GM19043 (cell line): ENCODE measurements at regions not wholly inside any gene's neighbourhood (a gene's known extent, or its start where the extent isn't known, plus 50 kb on each side); places are given as distances from the start of the nearest gene placed in this dataset.
"Not testable (repeated sequence)": the region's sequence is repeated elsewhere in the genome, so short reads cannot be mapped to it uniquely, and the experiment has no call there.

Source experiments
- ATAC-seq: cut with Tn5 transposase; IDR thresholded peaks from one replicate; pipeline ENCODE4 v1.9.1; 2021; ENCODE audit warnings: low read depth; ENCODE audit not compliant: unreplicated experiment

- ATAC-seq: no peak
Measured at GRCh38 chr21:35713914-35714313, 346.4 kb downstream of the SETD4 start.

GRCh38 chr21:35711661-35712060 lies 348.7 kb downstream of the SETD4 start:
- no peak for ATAC-seq

GRCh38 chr21:35711213-35711612 lies 349.1 kb downstream of the SETD4 start:
- ATAC-seq: no peak

GRCh38 chr21:35709990-35710389 lies 350.3 kb downstream of the SETD4 start:
- ATAC-seq: not testable (repeated sequence)

- no peak for ATAC-seq
Measured at GRCh38 chr21:35705888-35706287, 354.4 kb downstream of the SETD4 start.

GRCh38 chr21:35705237-35705887 lies 355.0 kb downstream of the SETD4 start:
- no peak for ATAC-seq

- ATAC-seq: no peak
Measured at GRCh38 chr21:35703704-35704103, 356.6 kb downstream of the SETD4 start.

- no peak for ATAC-seq
Measured at GRCh38 chr21:35699361-35699760, 361.0 kb downstream of the SETD4 start.

- no peak for ATAC-seq
Measured at GRCh38 chr21:35697321-35697808, 363.0 kb downstream of the SETD4 start.

- ATAC-seq: no peak
Measured at GRCh38 chr21:35696644-35697043, 363.7 kb downstream of the SETD4 start.

- no peak for ATAC-seq
Measured at GRCh38 chr21:35692311-35692710, 368.0 kb downstream of the SETD4 start.

GRCh38 chr21:35690436-35690835 lies 369.9 kb downstream of the SETD4 start:
- no peak for ATAC-seq

- ATAC-seq: no peak
Measured at GRCh38 chr21:35686156-35686555, 374.2 kb downstream of the SETD4 start.

- no peak for ATAC-seq
Measured at GRCh38 chr21:35683664-35684304, 376.5 kb downstream of the SETD4 start.

GRCh38 chr21:35682904-35683549 lies 377.3 kb downstream of the SETD4 start:
- no peak for ATAC-seq

GRCh38 chr21:35681946-35682345 lies 378.4 kb downstream of the SETD4 start:
- no peak for ATAC-seq

- ATAC-seq: no peak
Measured at GRCh38 chr21:35679076-35679475, 381.2 kb downstream of the SETD4 start.

GRCh38 chr21:35678393-35678792 lies 381.9 kb downstream of the SETD4 start:
- no peak for ATAC-seq

GRCh38 chr21:35677298-35677841 lies 383.0 kb downstream of the SETD4 start:
- no peak for ATAC-seq

- no peak for ATAC-seq
Measured at GRCh38 chr21:35674895-35675470, 385.3 kb downstream of the SETD4 start.

- ATAC-seq: no peak
Measured at GRCh38 chr21:35674091-35674671, 386.1 kb downstream of the SETD4 start.
